Caco-2 (cell line): ENCODE measurements at regions not wholly inside any gene's neighbourhood (a gene's known extent, or its start where the extent isn't known, plus 50 kb on each side); places are given as distances from the start of the nearest gene placed in this dataset.
A peak's percentile ranks its signal among the peaks of the same experiment; 100 is the strongest.

Source experiments
- BruUV-seq: library from RNA; stranded (reverse); fragments of 400-500 nt; replicated peaks from 2 replicates; lab custom pipeline; 2021; lab: Mats Ljungman, UMichigan
- CTCF ChIA-PET: fragments of 300-600 bp; sonication (Branson Sonifier 250); formaldehyde crosslinking; loops from one replicate; lab custom pipeline; 2022; ENCODE audit warnings: antibody characterized with exemption; lab: Charles Lee
- POLR2A ChIA-PET: fragments of 300-600 bp; sonication (Branson Sonifier 250); formaldehyde crosslinking; loops from one replicate; lab custom pipeline; 2022; ENCODE audit warnings: antibody characterized with exemption; lab: Charles Lee
- DNase-seq, 2 experiments: peaks; one replicate each; pipeline versions ENCODE4 v3.0.0 to v3.0.0-alpha.2; 2020 to 2022
- H3K27me3 ChIP-seq: replicated peaks from 2 replicates; pipeline ENCODE4 v1.6.0; 2011; ENCODE audit warnings: low read length; ENCODE audit not compliant: control insufficient read depth, insufficient read depth
- H3K36me3 ChIP-seq: 2 replicates; pipeline ENCODE4 v1.5.1; 2011; ENCODE audit warnings: low read length; ENCODE audit not compliant: control insufficient read depth, insufficient read depth
- H3K4me1 ChIP-seq: fragments of 250-450 bp; sonication (Bioruptor Pico); 2 replicates; pipeline ENCODE4 v1.5.1; 2020; ENCODE audit warnings: mild to moderate bottlenecking
- H3K4me3 ChIP-seq: 2 replicates; pipeline ENCODE4 v1.5.1; 2011; ENCODE audit warnings: low read depth, mild to moderate bottlenecking, control low read depth, low read length
- H3K9me3 ChIP-seq: fragments of 250-450 bp; sonication (Bioruptor Pico); 2 replicates; pipeline ENCODE4 v1.5.1; 2020; ENCODE audit warnings: mild to moderate bottlenecking, moderate library complexity
- H3K27ac Mint-ChIP-seq: one replicate; pipeline ENCODE4 v1.8.0; 2022; ENCODE audit warnings: mixed read lengths; ENCODE audit not compliant: unreplicated experiment
- H3K27me3 Mint-ChIP-seq: one replicate; pipeline ENCODE4 v1.8.0; 2022; ENCODE audit warnings: mixed read lengths; ENCODE audit not compliant: insufficient read depth, unreplicated experiment
- H3K36me3 Mint-ChIP-seq: one replicate; pipeline ENCODE4 v1.8.0; 2022; ENCODE audit warnings: mild to moderate bottlenecking, mixed read lengths; ENCODE audit not compliant: insufficient read depth, unreplicated experiment
- H3K4me1 Mint-ChIP-seq: one replicate; pipeline ENCODE4 v1.8.0; 2022; ENCODE audit warnings: low read depth, mixed read lengths; ENCODE audit not compliant: unreplicated experiment
- H3K4me3 Mint-ChIP-seq: one replicate; pipeline ENCODE4 v1.8.0; 2022; ENCODE audit warnings: mild to moderate bottlenecking, moderate library complexity, mixed read lengths; ENCODE audit not compliant: unreplicated experiment
- H3K9me3 Mint-ChIP-seq: one replicate; pipeline ENCODE4 v1.8.0; 2022; ENCODE audit warnings: mixed read lengths; ENCODE audit not compliant: unreplicated experiment
- intact Hi-C: fragments of 100-400 bp; cut with micrococcal nuclease; formaldehyde crosslinking; loops from one replicate; pipeline ENCODE4 v1.10.0; 2022; ENCODE audit not compliant: unreplicated experiment
- TF ChIP-seq, protein P1 (sequence below), 2 experiments: fragments of 200-600 bp in 1 of 2; IDR thresholded peaks; 1 replicate in 1 of 2; 2 replicates in 1 of 2; pipeline versions ENCODE4 v1.5.1 to v1.8.0; 2011 to 2022; ENCODE audit warnings: antibody characterized with exemption in 1 of 2, control low read depth in 1 of 2, inconsistent platforms in 1 of 2, low read depth in 1 of 2, low read length in 1 of 2, mild to moderate bottlenecking in 1 of 2, moderate library complexity in 1 of 2; ENCODE audit not compliant: insufficient read depth in 1 of 2, severe bottlenecking in 1 of 2, unreplicated experiment in 1 of 2

DNA sequence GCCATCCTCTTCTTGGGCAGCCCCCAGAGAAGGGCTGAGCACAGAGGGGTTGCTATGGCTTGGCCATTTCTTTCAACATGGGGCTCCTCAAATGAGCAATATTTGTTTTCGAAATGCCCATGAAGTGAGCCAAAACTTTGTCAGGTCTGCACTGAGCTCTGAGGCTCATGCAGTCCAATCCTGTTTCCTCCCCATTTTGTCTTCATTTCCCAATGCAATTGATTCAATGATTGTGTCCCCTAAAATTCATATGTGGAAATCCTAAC lies 60.6 kb upstream of the CD44 start:
- ChIA-PET CTCF (no interaction called here), POLR2A (no interaction called here)
- no peaks in the 10 kb centered on the region for H3K27me3 ChIP-seq
- TF ChIP-seq, protein P1, sequence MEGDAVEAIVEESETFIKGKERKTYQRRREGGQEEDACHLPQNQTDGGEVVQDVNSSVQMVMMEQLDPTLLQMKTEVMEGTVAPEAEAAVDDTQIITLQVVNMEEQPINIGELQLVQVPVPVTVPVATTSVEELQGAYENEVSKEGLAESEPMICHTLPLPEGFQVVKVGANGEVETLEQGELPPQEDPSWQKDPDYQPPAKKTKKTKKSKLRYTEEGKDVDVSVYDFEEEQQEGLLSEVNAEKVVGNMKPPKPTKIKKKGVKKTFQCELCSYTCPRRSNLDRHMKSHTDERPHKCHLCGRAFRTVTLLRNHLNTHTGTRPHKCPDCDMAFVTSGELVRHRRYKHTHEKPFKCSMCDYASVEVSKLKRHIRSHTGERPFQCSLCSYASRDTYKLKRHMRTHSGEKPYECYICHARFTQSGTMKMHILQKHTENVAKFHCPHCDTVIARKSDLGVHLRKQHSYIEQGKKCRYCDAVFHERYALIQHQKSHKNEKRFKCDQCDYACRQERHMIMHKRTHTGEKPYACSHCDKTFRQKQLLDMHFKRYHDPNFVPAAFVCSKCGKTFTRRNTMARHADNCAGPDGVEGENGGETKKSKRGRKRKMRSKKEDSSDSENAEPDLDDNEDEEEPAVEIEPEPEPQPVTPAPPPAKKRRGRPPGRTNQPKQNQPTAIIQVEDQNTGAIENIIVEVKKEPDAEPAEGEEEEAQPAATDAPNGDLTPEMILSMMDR (IDR thresholded peaks at IDR 0.05; ENCODE audit: insufficient read depth in 1 of 2, low read depth in 1 of 2, low read length in 1 of 2, severe bottlenecking in 1 of 2, unreplicated experiment in 1 of 2) = no peak
- DNase-seq = no peak
- Mint-ChIP-seq H3K4me3 (no peak overlapping the region), H3K27me3 (no peaks in the 10 kb centered on the region), H3K9me3 (no peaks in the 10 kb centered on the region), H3K4me1 (no peaks in the 10 kb centered on the region), H3K27ac (no peak overlapping the region), H3K36me3 (no peaks in the 10 kb centered on the region)
- no peaks in the 10 kb centered on the region for H3K9me3 ChIP-seq
- no peak overlapping the region for H3K4me3 ChIP-seq
- H3K36me3 ChIP-seq = no peaks in the 10 kb centered on the region
- H3K4me1 ChIP-seq = no peaks in the 10 kb centered on the region; the same call in 1 of the 2 replicates
- BruUV-seq = no TSS peak
- intact Hi-C loops = no loop called here

DNA sequence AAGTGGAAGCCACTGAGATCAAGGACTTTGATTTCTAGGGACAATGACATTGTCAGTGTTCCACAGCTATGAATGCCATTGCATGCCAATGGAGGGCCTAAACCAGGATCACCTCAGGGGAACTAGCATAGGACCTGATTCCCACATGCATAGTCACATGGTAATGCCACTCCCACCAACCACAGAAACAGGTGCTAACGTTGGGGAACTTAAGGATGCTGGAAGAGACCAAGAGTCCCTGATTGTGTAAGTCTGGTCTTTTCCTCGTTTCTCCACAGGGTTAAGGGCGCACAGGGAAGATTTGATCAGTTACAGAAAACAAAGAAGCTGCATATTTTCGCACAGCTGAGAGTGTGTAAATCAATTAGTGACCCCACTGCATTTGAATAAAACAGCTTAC lies 59.4 kb upstream of the CD44 start:
- DNase-seq = no peak
- no peak overlapping the region for H3K27ac Mint-ChIP-seq
- ChIA-PET CTCF (no interaction called here), POLR2A (no interaction called here)
- no peaks in the 10 kb centered on the region for H3K27me3 ChIP-seq
- no peak overlapping the region for H3K4me3 Mint-ChIP-seq
- TF ChIP-seq, protein P1 (IDR thresholded peaks at IDR 0.05; ENCODE audit: insufficient read depth in 1 of 2, low read depth in 1 of 2, low read length in 1 of 2, severe bottlenecking in 1 of 2, unreplicated experiment in 1 of 2) = no peak
- intact Hi-C loops = no loop called here
- H3K27me3 Mint-ChIP-seq = no peaks in the 10 kb centered on the region
- no peaks in the 10 kb centered on the region for H3K4me1 Mint-ChIP-seq
- H3K36me3 Mint-ChIP-seq = no peaks in the 10 kb centered on the region
- H3K4me3 ChIP-seq = no peak overlapping the region
- BruUV-seq = no TSS peak
- H3K36me3 ChIP-seq = no peaks in the 10 kb centered on the region
- no peaks in the 10 kb centered on the region; the same call in 1 of the 2 replicates for H3K4me1 ChIP-seq
- no peaks in the 10 kb centered on the region for H3K9me3 Mint-ChIP-seq
- H3K9me3 ChIP-seq = no peaks in the 10 kb centered on the region

DNA sequence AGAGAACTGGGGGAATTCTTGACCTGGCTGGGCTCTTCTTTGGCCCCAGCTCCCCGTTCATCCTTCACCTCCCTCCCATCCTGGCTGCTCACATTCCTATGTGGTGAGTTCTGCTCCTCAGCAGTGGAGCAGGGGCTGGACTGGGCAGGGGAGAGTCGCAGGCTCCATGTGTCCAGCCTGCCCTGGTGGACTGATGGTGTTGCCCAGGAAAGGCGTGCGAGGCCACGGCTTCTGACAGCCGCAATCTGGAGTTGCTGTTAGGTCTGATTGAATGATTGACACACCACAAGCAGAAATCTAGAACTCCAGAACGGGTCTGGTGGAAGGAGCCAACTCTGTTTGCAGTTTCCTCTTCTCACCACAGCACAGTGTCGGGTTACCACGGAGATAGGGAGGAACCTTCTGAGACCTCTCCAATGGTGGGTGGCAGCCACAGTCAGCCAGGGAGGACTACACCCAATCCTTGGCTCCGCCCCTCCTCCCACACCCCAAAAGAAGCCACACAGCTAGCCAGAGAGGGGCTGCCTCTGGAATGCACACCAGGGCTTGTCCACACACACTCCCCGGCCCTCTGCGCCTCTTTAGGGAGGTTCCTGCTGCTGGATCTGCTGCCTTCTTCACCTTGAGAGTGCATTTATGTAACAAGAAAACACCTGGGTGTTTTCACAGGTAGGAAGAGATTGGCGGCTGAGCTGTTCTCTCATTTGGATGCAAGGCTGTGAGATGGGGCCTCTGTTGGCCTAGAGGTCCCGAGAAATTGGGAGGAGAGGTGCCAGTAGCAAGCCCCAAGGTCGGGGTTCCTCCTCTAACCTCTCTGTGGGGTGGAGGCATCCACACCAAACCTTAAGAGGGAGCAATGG lies 56.4 kb upstream of the CD44 start:
- Mint-ChIP-seq H3K27me3 (no peaks in the 10 kb centered on the region), H3K9me3 (no peaks in the 10 kb centered on the region), H3K36me3 (no peaks in the 10 kb centered on the region), H3K4me3 (no peak overlapping the region), H3K27ac (no peak overlapping the region), H3K4me1 (no peaks in the 10 kb centered on the region)
- ChIA-PET CTCF (no interaction called here), POLR2A (no interaction called here)
- H3K9me3 ChIP-seq = no peaks in the 10 kb centered on the region
- no peaks in the 10 kb centered on the region; the same call in 1 of the 2 replicates for H3K4me1 ChIP-seq
- BruUV-seq = no TSS peak
- TF ChIP-seq, protein P1 (IDR thresholded peaks at IDR 0.05; ENCODE audit: insufficient read depth in 1 of 2, low read depth in 1 of 2, low read length in 1 of 2, severe bottlenecking in 1 of 2, unreplicated experiment in 1 of 2) = no peak
- intact Hi-C loops = no loop called here
- DNase-seq = peak; percentile 26 to 47
- no peak overlapping the region for H3K4me3 ChIP-seq
- no peaks in the 10 kb centered on the region for H3K27me3 ChIP-seq
- no peaks in the 10 kb centered on the region for H3K36me3 ChIP-seq
